Erythroblast (primary cell): ENCODE measurements at regions not wholly inside any gene's neighbourhood (a gene's known extent, or its start where the extent isn't known, plus 50 kb on each side); places are given as distances from the start of the nearest gene placed in this dataset.

Source experiments
- DNase-seq, 2 experiments: peaks; one replicate each; lab custom pipeline; 2025; lab: John Stamatoyannopoulos, UW
- GATA1 ChIP-seq: IDR thresholded peaks from 2 replicates; pipeline ENCODE4 v1.6.1; 2011; ENCODE audit warnings: low read depth, mild to moderate bottlenecking, control low read depth, low read length, moderate library complexity
- POLR2A ChIP-seq: IDR thresholded peaks from 2 replicates; pipeline ENCODE4 v1.6.1; 2011; ENCODE audit warnings: mild to moderate bottlenecking, low read length

GRCh38 chr13:107331359-107331758 is 763.4 kb upstream of the ARGLU1 start:
- DNase-seq, result no peak
- no peak for TF ChIP-seq GATA1
- no peak for TF ChIP-seq POLR2A

GRCh38 chr13:107330484-107330883 is 762.5 kb upstream of the ARGLU1 start:
- TF ChIP-seq POLR2A, result no peak
- TF ChIP-seq GATA1, result no peak
- DNase-seq, result no peak

GRCh38 chr13:107329991-107330390 is 762.1 kb upstream of the ARGLU1 start:
- no peak for TF ChIP-seq POLR2A
- no peak for TF ChIP-seq GATA1
- DNase-seq, result no peak

- TF ChIP-seq GATA1, result no peak
- TF ChIP-seq POLR2A, result no peak
- DNase-seq, result no peak
Observed at GRCh38 chr13:107324416-107325204, 756.7 kb upstream of the ARGLU1 start.

DNA sequence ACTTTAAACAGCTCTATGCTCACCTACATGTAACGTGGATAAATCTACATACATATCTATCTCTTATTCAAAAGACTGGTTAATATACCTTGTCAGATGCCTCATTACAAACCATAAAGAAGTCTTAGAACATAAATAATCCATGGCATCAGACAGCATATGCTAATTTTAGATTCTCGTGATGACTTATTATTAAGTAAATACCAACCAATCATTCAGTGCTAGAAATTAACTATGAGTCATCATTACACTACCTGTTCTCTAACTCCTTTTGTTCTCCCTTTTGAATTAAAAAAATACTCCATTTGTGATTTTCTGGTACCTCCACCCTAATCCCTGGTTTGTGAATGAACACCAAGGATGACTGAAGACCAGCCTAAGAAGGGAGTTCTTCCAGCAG is 754.3 kb upstream of the ARGLU1 start:
- DNase-seq, result no peak
- TF ChIP-seq GATA1 (no peak), POLR2A (no peak)

DNA sequence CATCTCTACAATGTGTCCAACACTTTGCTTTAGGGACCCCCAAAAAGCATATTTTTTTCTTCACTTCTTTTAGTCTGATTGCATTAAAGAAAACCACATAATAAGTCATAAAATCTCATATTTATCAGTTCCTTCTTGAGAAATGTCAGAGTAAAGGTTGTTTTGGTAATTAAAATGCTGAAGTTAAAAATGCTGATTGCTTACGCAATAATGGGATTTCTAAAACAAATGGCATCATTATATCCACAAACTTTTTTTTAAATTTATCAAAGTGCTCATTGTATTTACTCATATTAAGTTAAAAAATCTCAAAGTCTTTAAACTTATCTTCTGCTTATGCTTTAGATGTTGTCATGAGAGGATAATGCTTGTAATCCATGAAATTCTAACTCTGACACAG is 737.2 kb upstream of the ARGLU1 start:
- TF ChIP-seq GATA1, result no peak
- no peak for TF ChIP-seq POLR2A
- no peak for DNase-seq

- TF ChIP-seq GATA1, result no peak
- TF ChIP-seq POLR2A, result no peak
- DNase-seq, result no peak
Observed at GRCh38 chr13:107301724-107302374, 733.9 kb upstream of the ARGLU1 start.

DNA sequence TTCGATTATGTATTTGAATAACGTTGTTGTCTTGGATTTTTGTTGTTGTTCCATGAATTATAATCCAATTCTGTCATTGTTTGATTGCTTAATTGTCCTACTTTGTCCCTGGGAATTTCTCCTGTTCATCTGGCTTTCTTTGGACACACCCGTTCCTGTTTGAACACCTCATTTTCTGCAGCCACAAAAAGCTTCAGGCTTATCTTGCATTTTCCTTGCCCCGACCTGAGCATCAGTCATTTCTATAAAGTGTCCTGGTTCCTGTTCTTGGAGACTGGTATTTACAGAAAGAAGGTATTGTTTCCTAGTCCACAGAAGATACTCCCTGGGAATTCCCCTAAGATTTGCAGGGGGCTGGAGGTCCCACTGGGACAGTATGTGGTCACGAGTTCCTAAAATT is 731.8 kb upstream of the ARGLU1 start:
- TF ChIP-seq POLR2A (no peak), GATA1 (no peak)
- DNase-seq, result no peak

DNA sequence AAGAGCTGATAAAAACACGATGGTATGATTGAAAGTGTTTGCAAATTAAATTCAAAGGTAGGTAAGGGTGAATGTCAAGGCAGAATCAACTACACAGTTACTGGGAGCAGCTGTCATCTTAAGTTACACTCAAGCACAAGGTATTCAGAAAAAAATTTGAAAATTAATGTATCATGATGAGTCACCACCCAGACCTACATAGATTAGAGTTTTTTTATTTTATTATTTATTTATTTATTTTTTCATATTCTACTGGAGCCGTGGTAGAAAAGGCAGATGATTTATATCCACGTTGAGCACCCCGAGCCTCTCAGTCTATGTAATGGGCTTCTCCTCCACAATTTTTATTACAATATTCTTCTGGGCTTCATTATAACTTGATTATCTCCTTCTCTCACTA is 728.9 kb upstream of the ARGLU1 start:
- no peak for DNase-seq
- TF ChIP-seq GATA1 (no peak), POLR2A (no peak)

GRCh38 chr13:107295416-107296140 is 727.6 kb upstream of the ARGLU1 start:
- DNase-seq, result no peak

GRCh38 chr13:107293924-107294323 is 726.0 kb upstream of the ARGLU1 start:
- TF ChIP-seq GATA1, result no peak
- TF ChIP-seq POLR2A, result no peak
- DNase-seq, result no peak

More at GRCh38 chr13:107295416-107296140, 727.6 kb upstream of the ARGLU1 start:
- TF ChIP-seq GATA1 (no peak), POLR2A (no peak)

DNA sequence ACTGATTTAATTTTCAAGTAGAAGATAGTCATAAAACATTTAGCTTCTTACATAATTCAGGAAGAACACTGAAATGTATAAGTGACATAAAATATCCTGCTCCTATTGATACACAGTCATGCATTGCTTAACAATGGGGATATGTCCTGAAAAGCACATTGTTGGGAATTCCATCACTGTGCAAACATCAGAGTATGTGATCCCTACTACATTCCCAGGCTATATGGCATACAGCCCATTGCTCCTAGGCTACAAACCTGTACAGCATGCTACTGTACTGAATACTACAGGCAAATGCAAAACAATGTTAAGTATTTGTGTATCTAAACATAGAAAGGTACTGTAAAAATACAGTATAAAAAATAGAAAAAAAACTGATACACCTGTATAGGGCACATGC is 723.9 kb upstream of the ARGLU1 start:
- TF ChIP-seq GATA1, result no peak
- TF ChIP-seq POLR2A, result no peak
- no peak for DNase-seq

DNA sequence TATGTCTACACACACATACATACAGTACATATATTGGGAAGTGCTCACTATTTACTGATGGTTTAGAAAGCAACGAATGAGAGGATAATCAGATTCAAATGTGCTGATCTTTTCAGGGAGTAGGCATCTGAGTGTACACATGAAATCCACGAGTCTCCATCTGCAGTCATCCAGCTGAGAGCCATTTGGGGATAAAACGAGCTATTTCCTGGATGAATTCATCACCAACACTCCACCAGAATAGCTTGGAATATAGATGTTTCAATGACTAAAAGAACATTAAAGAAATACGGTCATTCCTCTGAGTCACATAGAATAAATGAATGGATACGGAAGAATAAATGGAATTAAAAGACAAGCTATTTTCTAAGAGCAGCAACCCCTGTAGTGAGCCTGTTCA is 721.6 kb upstream of the ARGLU1 start:
- TF ChIP-seq GATA1 (no peak), POLR2A (no peak)
- DNase-seq, result no peak

GRCh38 chr13:107284173-107284572 is 716.2 kb upstream of the ARGLU1 start:
- DNase-seq, result no peak
- TF ChIP-seq GATA1 (no peak), POLR2A (no peak)
